ENCODE measurements at regions not wholly inside any gene's neighbourhood (a gene's known extent, or its start where the extent isn't known, plus 50 kb on each side); places are given as distances from the start of the nearest gene placed in this dataset.

GRCh38 chr7:94127026-94127425 lies 122.9 kb upstream of the BET1 start:
- TF ChIP-seq, protein P1, sequence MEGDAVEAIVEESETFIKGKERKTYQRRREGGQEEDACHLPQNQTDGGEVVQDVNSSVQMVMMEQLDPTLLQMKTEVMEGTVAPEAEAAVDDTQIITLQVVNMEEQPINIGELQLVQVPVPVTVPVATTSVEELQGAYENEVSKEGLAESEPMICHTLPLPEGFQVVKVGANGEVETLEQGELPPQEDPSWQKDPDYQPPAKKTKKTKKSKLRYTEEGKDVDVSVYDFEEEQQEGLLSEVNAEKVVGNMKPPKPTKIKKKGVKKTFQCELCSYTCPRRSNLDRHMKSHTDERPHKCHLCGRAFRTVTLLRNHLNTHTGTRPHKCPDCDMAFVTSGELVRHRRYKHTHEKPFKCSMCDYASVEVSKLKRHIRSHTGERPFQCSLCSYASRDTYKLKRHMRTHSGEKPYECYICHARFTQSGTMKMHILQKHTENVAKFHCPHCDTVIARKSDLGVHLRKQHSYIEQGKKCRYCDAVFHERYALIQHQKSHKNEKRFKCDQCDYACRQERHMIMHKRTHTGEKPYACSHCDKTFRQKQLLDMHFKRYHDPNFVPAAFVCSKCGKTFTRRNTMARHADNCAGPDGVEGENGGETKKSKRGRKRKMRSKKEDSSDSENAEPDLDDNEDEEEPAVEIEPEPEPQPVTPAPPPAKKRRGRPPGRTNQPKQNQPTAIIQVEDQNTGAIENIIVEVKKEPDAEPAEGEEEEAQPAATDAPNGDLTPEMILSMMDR (conservative IDR thresholded peaks at IDR 0.05; ENCODE audit: low read depth in 2 of 2): no peak
- TF ChIP-seq POLR2AphosphoS5 (IDR thresholded peaks at IDR 0.05; ENCODE audit: low read depth): no peak
- no peak for TF ChIP-seq JUNB (IDR thresholded peaks at IDR 0.05; ENCODE audit: unreplicated experiment)
- no peak for TF ChIP-seq REST (IDR thresholded peaks at IDR 0.05; ENCODE audit: unreplicated experiment)
